A673 (cell line): ENCODE measurements at regions not wholly inside any gene's neighbourhood (a gene's known extent, or its start where the extent isn't known, plus 50 kb on each side); places are given as distances from the start of the nearest gene placed in this dataset.

ENCODE experiments used
- CTCF ChIP-seq: fragments of 300-800, 200-600 bp; sonication (generic); conservative IDR thresholded peaks from 2 replicates; pipeline ENCODE4 v1.5.1; 2017; ENCODE audit warnings: low read depth, mild to moderate bottlenecking, antibody characterized with exemption, low read length, moderate library complexity, mixed read lengths
- EZH2 ChIP-seq: fragments of 200-600 bp; sonication (generic); IDR thresholded peaks from 2 replicates; pipeline ENCODE4 v1.6.1; 2017; ENCODE audit warnings: borderline replicate concordance, low read depth, mild to moderate bottlenecking, mixed read lengths, antibody characterized with exemption, low read length; ENCODE audit not compliant: poor library complexity, severe bottlenecking

DNA sequence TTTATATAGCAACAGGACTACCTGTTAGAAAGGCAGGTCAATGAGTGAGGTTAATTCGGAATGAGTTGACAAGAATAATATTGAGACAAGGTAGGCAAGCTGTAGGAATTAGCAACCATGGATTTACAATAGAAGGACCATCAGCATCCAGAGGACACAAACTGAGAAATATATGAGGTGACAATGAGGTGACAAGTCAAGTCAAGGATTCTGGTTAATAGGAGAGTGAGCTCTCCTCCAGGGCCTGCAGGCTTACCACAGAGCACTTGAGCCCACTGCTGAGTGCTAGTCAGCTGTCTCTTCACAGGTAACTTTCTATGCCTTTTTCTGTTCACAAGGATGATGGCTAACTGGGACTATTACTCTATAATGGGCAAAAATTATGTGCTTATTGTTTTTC lies 227.2 kb downstream of the MRPS30 start:
- TF ChIP-seq CTCF (no peak), EZH2 (no peak)
